Gastrocnemius medialis (tissue), 4 donors: ENCODE measurements at regions not wholly inside any gene's neighbourhood (a gene's known extent, or its start where the extent isn't known, plus 50 kb on each side); places are given as distances from the start of the nearest gene placed in this dataset.

Experiments used
- CTCF ChIP-seq, 5 experiments: fragments of 450-650 bp in 3 of 5; fragments of 200-600 bp in 2 of 5; sonication (generic) in 2 of 5; IDR thresholded peaks in 4 of 5; conservative IDR thresholded peaks in 1 of 5; 1 replicate in 4 of 5; 2 replicates in 1 of 5; pipeline ENCODE4 v1.5.1; 2016 to 2019; ENCODE audit warnings: antibody characterized with exemption in 5 of 5, mild to moderate bottlenecking in 3 of 5, moderate library complexity in 3 of 5
- POLR2A ChIP-seq, 2 donors: fragments of 450-650 bp; IDR thresholded peaks; one replicate each; pipeline ENCODE4 v1.6.1; 2017; ENCODE audit warnings: antibody characterized with exemption in 2 of 2, mild to moderate bottlenecking in 2 of 2, moderate library complexity in 2 of 2

DNA sequence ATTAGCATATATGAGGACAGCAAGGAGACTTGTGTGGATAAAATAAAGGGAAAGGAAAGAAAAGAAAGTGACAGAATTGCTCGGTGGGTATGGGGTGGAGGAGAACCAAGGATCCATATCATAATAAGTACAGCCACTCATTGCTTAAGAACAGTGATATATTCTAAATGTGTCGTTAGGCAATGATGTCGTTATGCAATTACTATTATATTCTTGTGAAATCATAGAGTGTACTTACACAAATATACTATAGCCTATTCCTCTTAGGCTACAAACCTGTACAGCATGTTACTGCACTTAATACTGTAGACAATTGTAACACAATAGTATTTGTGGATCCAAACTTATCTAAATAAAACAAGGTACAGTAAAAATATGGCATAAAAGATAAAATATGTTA, 271.1 kb downstream of the CCER1 start:
- TF ChIP-seq CTCF (IDR thresholded peaks at IDR 0.05 in 4 of 5, conservative IDR thresholded peaks at IDR 0.05 in 1 of 5): no peak
- TF ChIP-seq POLR2A (IDR thresholded peaks at IDR 0.05): no peak
